ENCODE measurements at regions not wholly inside any gene's neighbourhood (a gene's known extent, or its start where the extent isn't known, plus 50 kb on each side); places are given as distances from the start of the nearest gene placed in this dataset.

GRCh38 chrX:20388594-20388993 lies 121.9 kb upstream of the RPS6KA3 start:
- no peak for DNase-seq (ENCODE audit: low read depth)
- in situ Hi-C loops (cut with HindIII; ENCODE audit: low sequenced_read_pairs): no loop called here
- no peak overlapping the region for H3K4me3 ChIP-seq (ENCODE audit: low read depth, low read length)
- TF ChIP-seq CTCF (IDR thresholded peaks at IDR 0.05; ENCODE audit: low read depth, low read length, missing control alignments): no peak

DNA sequence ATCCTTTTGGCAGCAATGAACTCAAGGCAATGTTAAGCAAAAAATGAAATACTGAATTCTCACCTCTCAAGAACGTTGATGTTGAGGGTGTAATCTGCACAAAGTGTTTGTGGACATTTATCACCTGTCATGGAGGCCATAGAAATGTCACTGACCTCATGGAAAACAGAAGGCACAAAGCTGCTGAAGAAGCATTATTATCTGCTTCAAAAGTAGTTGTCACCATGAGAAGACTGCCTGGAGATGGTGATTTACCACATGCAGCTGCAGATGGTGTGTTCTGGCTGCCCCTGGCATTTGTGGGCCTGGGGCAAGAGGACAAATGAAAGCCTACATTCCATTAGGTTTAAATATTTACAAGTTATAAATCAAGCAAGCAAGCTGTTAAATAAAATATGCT lies 116.8 kb upstream of the RPS6KA3 start:
- no peak for TF ChIP-seq CTCF (IDR thresholded peaks at IDR 0.05; ENCODE audit: low read depth, low read length, missing control alignments)
- no peak overlapping the region for H3K4me3 ChIP-seq (ENCODE audit: low read depth, low read length)
- in situ Hi-C loops (cut with HindIII; ENCODE audit: low sequenced_read_pairs): no loop called here
- DNase-seq (ENCODE audit: low read depth): no peak

- DNase-seq (ENCODE audit: low read depth): no peak
- in situ Hi-C loops (cut with HindIII; ENCODE audit: low sequenced_read_pairs): no loop called here
- H3K4me3 ChIP-seq (ENCODE audit: low read depth, low read length): no peak overlapping the region
- TF ChIP-seq CTCF (IDR thresholded peaks at IDR 0.05; ENCODE audit: low read depth, low read length, missing control alignments): no peak
These were observed 116.0 kb upstream of the RPS6KA3 start for GRCh38 chrX:20382518-20383297.

DNA sequence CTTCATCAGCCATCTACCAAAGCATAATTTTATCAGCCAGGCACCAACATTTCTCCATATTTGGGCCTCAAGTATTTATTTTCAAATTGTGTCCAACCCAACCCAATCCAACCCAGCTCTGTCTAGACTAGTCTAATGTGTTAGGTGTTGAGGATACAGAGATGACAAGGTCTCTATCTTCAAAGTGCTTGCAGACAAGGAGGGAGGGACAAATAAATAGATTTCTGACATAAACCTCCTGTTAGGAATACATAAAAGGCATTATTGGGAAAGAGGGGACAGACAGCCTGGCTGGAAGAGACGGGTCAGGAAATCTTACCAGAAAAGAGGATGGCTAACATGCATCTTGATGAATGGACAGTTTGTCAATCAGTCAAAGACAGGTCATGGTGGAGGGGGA lies 115.4 kb upstream of the RPS6KA3 start:
- in situ Hi-C loops (cut with HindIII; ENCODE audit: low sequenced_read_pairs): no loop called here
- no peak for DNase-seq (ENCODE audit: low read depth)
- H3K4me3 ChIP-seq (ENCODE audit: low read depth, low read length): no peak overlapping the region
- TF ChIP-seq CTCF (IDR thresholded peaks at IDR 0.05; ENCODE audit: low read depth, low read length, missing control alignments): no peak

DNA sequence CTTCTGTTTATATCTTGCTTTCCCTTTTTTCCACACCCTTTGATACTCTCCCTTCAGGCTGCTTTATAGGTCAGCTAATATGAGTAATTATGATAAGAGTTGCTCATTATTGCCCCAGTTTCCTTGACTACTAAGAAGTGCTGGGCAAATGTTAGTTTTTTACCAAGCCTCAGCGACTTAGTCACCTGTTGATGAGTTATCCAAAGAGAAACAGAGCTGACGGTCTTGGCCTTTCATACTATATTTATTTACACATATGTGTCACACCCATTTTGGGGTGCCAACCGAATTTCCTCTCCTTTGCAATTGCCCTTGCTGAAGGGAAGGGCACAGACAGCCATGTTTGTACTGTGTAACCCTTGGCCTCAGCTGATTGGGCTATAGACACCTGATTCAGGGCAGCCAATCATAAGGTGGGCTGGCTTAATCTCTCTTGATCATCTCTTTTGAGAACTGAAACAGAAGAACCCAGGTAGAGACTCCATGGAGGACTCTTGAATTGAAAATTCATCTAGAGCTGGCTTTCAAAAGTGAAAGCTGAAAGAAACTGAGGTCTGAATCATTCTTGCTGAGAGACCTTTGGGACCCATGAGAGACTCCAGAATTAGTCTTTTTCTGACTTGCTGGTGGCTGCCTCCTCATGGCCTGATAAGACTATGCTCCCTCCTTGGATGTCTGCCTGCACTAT lies 111.7 kb upstream of the RPS6KA3 start:
- no peak for DNase-seq (ENCODE audit: low read depth)
- no peak for TF ChIP-seq CTCF (IDR thresholded peaks at IDR 0.05; ENCODE audit: low read depth, low read length, missing control alignments)
- in situ Hi-C loops (cut with HindIII; ENCODE audit: low sequenced_read_pairs): no loop called here
- H3K4me3 ChIP-seq (ENCODE audit: low read depth, low read length): no peak overlapping the region

GRCh38 chrX:20374900-20375438 lies 108.3 kb upstream of the RPS6KA3 start:
- no peak for TF ChIP-seq CTCF (IDR thresholded peaks at IDR 0.05; ENCODE audit: low read depth, low read length, missing control alignments)
- no peak for DNase-seq (ENCODE audit: low read depth)
- no peak overlapping the region for H3K4me3 ChIP-seq (ENCODE audit: low read depth, low read length)
- in situ Hi-C loops (cut with HindIII; ENCODE audit: low sequenced_read_pairs): no loop called here

Data from astrocyte of the cerebellum (primary cell).